Islet precursor cell (in vitro differentiated cells): ENCODE measurements at regions not wholly inside any gene's neighbourhood (a gene's known extent, or its start where the extent isn't known, plus 50 kb on each side); places are given as distances from the start of the nearest gene placed in this dataset.
"Not testable (repeated sequence)": the region's sequence is repeated elsewhere in the genome, so short reads cannot be mapped to it uniquely, and the experiment has no call there.

Source experiments
- DNase-seq: peaks from one replicate; pipeline ENCODE4 v3.0.0-alpha.2; 2018

DNA sequence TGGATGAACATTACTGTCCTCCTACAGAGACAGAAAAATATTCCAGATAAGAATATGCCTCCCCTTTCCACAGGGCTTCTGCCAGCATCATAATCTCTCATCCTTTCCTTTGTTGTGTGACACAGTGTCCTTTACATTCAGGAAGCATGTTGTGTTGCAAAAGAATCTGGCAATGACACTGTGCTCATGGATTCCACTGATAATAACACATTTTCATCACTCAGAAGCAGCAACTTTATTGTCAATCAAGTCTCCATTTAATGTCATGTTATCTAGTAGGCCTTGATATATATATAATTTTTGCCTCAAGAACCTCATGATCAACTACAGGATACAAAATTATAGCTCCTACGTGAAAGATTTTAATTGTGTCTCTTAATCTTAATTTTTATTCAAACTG is 833.9 kb downstream of the FSTL5 start:
- no peak for DNase-seq

DNA sequence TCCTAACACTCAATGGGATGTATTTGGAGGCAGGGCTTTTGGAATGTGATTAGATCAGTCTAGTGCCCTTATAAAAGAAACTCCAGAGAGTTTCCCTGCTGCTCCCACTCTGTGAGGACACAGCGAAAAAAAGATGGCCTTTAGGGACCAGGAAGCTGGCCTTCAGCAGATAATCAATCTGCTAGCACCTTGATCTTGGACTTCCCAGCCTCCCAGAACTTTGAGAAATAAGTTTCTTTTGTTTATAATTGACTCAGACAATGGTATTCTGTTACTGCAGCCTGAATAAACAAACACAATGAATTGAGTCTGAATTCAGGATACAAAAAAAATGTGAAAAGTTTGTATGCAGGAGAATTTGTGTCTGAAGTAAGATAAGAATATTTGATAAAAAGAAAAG is 842.1 kb downstream of the FSTL5 start:
- no peak for DNase-seq

DNA sequence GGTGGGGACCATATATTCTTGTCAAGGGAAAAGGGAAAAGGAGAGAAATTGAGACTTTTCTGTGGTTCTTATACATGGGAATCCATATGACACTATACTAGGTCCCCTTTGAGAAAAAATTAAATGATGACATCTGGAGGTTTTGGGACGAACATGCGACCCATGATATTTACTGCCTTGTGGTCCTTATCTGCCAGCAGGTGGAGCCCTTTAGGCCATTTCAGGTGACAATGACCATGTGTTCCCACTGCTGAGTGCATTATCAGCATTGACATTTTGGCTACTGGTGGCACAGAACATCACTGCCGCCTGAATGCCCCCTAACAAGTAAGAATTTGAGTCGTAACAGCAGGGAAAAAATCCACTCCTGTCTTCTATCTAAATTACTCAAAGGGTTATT is 843.4 kb downstream of the FSTL5 start:
- DNase-seq = peak; percentile 58

DNA sequence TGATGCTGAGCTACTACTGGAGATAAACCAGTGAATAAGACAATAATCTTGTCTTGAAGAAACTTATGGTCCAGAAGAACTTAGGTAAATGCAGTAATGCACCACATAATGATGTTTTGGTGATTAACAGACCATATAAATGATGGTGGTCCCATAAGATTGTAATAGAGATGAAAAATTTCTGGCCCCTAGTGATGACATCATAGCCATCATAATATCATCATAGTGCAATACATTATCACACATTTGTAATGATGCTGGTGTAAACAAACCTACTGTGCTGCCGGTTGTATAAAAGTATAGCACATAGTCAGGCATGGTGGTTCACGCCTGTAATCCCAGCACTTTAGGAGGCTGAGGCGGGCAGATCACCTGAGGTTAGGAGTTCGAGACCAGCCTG is 846.8 kb downstream of the FSTL5 start:
- no peak for DNase-seq

DNA sequence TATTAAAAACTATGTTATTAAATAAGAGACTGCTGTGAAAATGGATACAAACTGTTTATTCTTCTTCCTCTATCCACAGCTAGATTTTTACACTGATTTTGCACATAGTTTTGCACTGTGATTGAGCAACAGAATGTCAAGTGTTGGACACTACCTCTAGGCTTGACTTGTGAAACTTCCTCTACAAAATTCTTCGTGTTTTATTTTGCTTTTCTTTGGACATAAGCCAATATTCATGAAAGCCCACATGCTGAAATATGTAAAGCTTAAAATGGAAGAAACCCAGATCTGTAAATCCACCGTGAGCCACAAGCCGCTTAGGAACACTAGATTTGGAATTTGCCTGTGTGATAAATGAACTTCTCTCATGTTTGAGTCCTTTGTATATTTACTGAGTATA is 849.4 kb downstream of the FSTL5 start:
- DNase-seq = no peak

DNA sequence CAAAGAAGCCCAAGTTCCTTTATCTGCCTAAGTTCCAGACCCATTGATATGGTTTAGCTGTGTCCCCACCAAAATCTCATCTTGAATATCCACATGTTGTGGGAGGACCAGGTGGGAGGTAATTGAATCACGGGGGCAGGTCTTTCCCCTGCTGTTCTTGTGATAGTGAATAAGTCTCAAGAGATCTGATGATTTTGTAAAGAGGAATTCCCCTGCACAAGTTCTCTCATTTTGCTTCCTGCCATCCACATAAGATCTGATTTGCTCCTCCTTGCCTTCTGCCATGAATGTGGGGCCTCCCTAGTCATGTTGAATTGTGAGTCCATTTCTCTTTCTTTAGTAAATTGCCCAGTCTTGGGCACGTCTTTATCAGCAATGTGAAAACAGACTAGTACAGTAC is 860.2 kb downstream of the FSTL5 start:
- no peak for DNase-seq

DNA sequence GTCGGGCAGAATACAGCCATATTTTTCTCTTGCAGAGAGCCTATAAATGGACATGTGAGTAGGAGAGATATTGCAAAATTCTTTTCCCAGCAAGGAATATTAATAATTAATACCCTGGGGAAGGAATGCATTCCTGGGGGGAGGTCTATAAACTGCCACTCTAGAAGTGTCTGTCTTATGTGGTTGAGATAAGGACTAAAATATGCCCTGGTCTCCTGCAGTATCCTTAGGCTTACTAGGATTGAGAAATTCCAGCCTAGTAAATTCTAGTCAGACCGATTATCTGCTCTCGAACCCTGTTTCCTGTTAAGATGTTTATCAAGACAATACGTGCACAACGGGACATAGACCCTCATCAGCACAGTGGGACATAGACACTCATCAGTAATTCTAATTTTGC is 872.6 kb downstream of the FSTL5 start:
- no peak for DNase-seq

DNA sequence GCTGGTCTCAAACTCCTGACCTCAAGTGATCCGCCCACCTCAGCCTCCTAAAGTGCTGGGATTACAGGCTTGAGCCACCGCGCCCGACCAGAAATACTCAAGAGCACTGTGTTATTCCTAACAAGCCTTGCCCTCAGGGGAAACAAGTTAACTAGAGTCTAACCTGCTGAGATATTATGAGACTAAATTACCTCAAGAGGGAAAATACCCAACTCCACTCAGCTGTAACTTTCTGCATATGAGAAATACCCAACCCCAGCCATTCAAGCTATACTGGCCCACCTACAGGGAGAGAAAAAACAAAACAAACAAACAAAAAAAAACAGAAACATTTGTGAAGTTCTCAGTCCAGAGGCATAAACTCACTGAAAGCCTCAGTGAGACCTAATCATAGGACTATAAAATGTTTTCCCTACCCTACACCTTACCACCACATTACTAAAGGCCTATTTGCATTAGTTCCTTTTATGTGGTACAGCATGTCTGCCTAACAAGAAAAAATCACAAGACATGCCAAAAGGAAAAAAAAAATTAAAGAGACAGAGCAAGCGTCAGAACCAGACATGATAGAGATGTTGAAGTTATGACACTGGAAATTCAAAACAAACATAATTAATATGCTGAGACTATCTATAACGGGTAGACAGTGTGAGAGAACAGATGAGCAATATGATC is 876.0 kb downstream of the FSTL5 start:
- DNase-seq = no peak

DNA sequence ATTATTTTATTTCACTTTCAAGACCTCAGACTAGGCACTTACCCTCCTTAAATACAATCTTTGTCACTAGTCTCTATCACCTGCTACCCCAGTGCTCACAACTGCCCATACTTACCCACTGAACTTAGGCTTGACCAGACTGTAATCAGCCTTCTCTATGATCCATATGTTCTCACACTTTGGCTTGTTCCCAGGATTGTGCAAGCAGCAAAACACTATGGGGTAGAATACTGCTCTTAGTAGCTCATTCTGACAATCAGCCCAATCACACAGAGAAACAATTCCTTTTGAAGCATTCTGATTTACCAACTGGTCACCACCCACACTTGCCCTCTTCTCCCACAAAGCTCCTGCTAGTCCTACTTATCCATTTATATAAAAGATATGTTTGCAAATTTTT is 878.3 kb downstream of the FSTL5 start:
- no peak for DNase-seq

DNA sequence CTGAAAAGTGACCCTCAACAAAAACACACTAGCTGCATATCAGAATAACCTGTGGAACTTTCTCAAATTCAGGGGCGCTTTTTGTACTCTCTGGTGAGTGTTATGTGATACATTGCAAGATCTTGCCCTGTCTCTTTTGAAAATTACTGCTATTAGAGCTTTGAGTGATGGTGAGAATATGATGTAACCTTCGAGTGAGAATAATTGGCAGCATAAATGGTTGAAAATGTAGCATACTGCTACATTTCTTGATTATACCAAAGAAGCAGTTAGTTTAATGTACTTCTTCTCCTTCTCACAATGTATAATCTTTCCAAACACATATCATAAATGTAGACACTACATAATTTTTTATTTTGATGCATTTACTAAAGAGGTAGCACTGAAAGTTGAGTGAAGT is 882.9 kb downstream of the FSTL5 start:
- DNase-seq = no peak

DNA sequence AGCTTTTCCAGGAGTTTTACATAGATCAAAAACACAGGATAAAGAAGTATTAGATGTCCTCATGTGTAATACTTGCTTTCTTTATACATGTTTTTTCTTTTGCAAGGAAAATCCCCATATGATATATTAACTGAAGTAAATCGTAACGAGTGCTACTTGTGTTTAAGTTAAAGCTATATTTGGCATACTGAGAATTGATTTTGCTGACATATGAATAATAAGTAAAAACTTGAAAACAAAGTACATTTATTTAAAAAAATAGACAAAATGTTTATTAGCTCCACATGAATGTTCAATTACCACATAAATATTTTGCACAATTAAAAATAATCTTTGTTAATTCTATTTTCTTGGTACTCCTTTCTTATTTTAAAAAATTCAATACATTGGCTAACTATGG is 884.7 kb downstream of the FSTL5 start:
- DNase-seq = no peak

DNA sequence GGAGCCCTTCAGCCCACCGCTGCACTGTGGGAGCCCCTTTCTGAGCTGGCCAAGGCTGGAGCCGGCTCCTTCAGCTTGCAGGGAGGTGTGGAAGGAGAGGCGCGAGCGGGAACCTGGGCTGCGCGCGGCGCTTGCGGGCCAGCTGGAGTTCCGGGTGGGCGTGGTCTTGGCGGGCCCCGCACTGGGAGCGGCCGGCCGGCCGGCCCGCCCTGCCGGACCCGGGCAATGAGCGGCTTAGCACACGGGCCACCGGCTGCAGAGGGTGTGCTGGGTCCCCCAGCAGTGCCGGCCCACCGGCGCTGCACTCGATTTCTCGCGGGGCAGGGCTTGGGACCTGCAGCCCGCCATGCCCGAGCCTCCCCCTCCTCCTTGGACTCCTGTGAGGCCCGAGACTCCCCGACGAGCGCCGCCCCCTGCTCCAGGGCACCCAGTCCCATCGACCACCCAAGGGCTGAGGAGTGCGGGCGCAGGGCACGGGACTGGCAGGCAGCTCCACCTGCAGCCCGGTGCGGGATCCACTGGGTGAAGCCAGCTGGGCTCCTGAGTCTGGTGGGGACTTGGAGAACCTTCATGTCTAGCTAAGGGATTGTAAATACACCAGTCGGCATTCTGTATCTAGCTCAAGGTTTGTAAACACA is 886.5 kb downstream of the FSTL5 start:
- DNase-seq = not testable (repeated sequence)

DNA sequence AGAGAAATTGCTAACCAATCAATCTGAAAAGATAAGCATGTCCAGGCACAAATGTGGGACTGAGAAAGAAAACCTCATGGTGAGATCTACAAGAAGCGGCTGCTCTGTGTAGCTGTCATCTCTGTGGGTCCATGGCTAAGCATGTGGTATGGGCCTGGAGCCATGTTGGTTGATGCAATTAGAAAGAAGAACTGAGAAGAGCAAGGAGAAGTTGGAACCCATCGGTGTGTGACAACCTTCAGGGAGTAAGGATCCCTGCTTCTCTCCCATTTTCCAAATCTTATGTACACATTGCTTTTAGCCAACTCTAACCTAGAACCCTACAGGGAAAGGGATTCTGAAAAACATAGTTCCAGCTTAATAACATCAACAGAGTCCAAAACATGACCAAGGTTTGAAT is 890.2 kb downstream of the FSTL5 start:
- no peak for DNase-seq

DNA sequence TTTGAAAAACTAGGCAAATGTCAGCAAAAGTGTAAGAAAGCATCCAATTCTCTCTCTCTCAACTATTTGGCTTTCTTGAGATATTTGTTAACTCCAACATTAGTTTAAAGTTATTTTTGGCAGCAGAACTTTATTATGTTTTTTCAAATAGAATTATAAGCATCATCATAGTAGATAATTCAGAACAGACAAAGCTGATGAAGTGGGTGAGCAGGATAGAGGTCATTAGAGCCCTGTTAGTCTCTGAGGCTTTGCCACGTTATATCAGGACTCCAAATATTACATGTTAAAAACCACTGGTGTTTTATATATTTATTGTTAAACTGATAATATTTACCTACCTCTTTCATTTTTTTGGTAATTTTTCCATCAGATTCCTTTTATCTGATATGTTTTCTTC is 903.0 kb downstream of the FSTL5 start:
- no peak for DNase-seq

DNA sequence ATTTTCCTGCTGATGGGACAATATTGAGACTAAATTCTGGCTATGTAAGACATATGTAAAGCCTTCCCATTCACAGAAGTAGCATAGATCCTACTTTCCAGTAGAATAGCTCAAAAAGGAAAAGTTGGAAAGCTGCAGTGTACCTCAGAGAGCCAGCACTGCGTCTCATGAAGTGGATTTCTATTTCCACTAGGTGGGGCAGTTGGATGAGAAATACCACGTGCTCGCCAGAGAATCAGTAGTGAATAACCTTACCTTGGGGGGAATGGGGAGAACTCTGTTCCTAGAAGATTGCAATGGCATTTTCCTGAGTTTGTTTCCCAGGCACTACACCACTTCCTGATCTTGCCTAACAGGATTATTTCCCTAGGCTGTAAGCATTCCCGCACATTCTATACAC is 907.1 kb downstream of the FSTL5 start:
- DNase-seq = no peak

DNA sequence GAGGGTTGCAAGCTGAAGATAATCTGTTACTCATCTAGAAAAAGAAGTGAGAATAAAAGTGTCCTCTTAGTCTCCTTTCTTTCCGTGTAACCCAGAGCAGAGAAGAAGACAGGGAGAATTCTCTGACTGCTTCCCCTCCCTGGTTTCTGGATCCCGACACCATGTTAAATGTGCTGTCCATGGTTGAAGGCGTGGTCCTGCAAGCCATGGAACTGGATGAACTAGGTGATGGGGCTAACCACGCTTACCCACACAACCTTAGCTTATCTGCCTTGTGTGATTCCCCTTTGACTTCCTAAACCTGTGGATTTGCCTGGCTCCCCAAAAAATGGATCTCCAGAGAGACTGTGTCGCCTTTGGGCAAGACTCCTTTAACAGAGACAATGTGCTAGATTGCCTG is 907.6 kb downstream of the FSTL5 start:
- no peak for DNase-seq

DNA sequence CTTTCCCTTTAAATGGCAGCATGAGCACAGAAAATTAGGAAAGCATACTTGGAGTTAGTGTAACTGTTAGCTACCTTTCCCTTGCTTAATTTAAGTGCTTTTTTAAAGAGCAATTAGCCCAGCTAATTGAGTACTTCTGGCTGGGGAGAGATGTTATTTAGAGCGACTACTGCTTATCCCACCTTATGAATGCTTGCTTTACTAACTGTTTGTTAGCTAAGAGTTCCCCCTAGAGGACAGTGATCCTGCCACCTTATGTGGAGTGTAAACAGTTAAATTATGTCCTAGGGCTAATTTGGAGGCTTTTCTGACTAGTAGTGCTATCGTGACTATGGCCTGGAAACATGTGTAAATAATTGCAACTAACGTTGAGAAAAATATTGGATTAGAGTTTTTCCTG is 909.4 kb downstream of the FSTL5 start:
- DNase-seq = no peak

DNA sequence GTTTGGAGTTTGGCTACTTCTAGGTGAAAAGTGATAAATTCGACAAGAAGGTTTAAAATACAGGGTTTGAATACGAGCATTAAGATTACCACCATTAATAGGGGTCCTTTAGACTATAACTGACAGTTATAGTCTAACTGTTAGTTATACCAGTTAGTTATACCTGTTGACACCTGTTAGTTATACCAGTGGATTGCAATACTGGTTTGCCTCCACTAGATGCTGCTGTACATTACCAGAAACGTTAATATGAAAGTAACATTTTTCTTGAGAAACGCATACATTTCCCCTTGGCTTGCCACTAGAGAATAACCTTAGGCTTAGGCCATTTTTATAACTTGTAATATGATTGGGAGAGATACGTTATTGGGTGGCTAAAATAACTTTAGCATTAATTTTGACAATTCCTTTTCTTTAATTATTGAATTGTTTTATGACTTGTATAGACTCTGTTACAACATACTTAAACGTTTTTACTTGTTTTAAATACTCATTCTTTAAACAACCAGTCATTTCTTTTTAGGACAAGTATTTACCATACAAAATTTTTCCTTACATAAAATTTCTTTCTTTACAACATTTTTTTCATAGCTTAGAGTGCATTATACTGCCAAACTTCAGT is 911.2 kb downstream of the FSTL5 start:
- DNase-seq = no peak

DNA sequence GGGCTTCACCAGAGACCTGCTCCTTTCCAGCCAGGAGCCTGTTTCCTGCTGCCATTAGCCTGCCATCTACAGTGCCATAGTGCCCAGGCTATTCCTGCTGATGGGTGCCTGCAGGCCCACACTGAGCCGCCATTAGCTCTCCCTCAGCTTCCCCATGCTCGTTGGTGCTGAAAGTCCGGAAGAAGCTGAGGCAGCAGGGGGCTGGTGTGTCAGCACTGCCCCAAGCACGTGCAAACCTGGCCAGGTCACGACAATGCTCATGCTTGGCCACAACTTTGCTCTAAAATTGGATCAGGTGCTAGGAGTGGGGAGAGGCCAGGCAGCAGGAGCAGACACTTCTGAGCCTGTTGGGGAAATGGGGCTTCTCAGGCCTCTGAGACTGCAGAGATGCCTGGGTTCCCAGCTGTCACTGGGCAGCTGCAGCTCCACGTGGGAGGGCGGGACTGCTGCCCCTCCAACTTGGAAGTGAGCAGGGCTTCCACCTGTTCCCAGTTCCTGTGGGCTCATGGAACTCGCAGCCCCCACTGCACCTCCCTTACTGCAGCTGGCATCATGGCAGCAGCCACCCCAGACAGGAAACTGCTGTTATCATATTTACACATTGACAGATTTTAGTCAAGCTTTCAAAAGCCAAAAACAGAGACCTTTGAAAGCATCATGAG is 913.9 kb downstream of the FSTL5 start:
- DNase-seq = no peak

DNA sequence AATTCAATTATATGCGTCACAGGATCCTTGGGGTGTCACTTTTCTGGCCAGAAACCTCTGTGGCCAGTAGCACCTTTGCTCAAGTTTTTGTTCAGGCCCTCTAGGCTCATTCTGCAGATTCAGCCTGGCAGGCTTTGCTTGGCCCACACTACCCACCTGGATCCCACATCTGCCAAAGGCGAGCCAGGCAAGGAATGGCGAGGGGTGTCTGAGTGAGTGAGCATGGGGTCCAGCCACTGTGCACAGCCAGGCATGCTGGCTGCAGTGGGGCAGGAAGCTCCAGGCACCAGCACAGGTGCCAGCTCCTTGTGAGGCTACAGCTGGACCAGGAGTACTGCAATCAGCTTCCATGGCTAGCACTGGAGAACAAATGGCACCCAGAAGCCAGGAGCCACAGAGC is 914.9 kb downstream of the FSTL5 start:
- DNase-seq = no peak

DNA sequence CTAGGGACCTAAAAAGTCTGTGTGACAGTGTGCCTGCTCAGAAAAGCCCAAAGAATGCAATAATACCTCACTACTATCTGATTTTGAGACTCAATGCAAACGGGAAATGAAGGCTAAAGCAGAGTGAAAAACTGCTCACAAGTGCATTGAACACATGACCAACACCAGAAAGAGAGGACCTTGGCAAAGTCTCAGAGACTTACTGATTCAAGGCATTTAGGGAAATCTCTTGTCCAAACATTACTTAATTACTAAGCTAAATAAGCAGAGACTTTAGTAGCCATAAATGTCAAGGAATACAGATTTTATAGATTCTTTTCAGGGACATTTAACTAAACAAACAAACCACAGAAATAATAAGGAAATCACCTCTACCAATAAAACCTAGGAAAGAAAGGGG is 916.0 kb downstream of the FSTL5 start:
- DNase-seq = no peak

DNA sequence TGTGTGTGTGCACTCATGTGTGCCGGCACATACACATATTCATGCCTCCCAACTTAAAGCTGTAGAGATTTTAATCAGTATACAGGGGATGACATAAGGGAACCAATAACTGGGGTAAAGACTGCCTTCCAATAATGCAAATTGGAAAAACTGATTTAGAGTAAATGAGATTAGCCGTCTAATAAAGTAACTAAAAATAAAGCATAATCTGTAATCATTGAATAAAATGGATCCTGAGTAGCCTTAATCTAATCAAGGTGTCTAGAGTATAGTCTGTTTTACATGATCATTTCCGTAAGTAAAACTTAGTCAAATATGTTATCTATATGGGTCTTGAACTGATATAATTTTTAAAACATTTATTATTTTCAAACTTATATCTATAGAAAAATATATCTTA is 925.8 kb downstream of the FSTL5 start:
- DNase-seq = no peak

DNA sequence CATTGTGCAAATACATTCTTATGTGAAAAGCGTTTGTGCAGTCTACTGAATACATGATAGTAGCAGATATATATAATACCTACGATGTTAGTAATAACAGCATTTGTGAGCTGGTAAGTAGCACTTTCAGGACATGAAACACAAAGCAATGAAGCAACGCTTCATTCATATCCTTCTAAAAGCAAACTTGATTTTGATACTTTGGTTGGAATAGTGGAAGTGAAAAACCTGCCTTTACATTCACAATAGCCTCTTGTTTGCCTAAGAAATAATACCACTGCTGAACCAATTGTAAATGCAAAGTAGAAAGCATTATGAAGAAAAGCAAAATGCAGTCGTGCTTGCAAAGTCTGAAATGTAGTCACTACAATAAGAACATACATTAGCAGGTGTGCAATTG is 926.3 kb downstream of the FSTL5 start:
- no peak for DNase-seq

DNA sequence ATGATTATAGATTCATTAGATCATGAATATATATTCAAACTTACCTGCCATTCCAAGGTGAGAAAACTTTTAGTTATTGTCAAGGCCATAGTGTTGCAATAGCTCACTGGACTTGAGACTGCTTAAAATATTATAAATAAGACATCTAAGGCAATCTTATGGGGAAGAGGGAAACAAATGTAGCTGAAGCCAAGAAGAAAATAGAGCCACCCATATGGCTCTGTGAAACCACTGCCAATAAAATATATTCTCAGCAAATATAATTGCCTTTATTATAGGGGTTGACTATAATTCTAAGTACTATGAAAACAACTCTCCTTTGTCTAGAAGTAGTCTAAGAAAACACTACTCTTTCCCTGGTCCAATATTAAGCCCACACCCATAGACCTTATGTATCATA is 938.5 kb downstream of the FSTL5 start:
- no peak for DNase-seq
